ENCODE measurements at regions not wholly inside any gene's neighbourhood (a gene's known extent, or its start where the extent isn't known, plus 50 kb on each side); places are given as distances from the start of the nearest gene placed in this dataset.

DNA sequence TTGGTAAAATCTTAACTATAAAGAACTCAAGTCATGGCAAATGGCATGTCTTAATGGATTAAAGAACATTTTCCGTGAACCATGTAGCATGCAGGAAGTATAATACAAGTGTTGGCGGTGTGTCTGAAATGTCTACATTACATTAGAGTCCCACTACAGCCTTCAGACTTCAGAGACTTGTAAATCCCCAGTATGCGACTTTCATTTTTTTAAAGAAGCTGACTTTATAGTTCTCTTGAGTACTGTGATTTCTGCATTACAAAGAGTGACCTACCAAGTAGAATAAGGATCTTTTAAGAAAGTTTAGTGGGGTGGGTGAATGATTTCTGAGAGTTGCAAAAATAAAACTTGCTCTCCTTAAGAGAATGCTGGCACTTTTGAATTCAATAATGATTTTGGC is 140.7 kb upstream of the FN1 start:
- no peak overlapping the region for H3K18ac ChIP-seq (ENCODE audit: extremely low read depth, low read length)
- H3K79me2 ChIP-seq (ENCODE audit: control insufficient read depth in 1 of 2, insufficient read depth in 2 of 2, low read length in 2 of 2): no peaks in the 10 kb centered on the region
- H4K5ac ChIP-seq (ENCODE audit: insufficient read length, low read depth, low read length): no peak overlapping the region
- no peak overlapping the region for H3K14ac ChIP-seq (ENCODE audit: insufficient read length)
- no peak for DNase-seq (ENCODE audit: low read depth in 1 of 2, low spot score in 2 of 2)
- H3K27me3 ChIP-seq (replicated peaks in 1 of 4; ENCODE audit: control insufficient read depth in 3 of 4, extremely low read depth in 1 of 4, insufficient read depth in 3 of 4, low read length in 3 of 4): no peaks in the 10 kb centered on the region
- 76% methylated on average over 3 of the region's 3 CpGs; no CpG with 5 or more reads in 1 of the 2 experiments for WGBS, 2 experiments (ENCODE audit: extremely low coverage in 1 of 2, insufficient coverage in 1 of 2, insufficient read length in 1 of 2, insufficient replicate concordance in 2 of 2, low coverage in 1 of 2, low lambda C conversion rate in 2 of 2, missing lambda C conversion rate in 1 of 2)
- no peaks in the 10 kb centered on the region for H3K9me3 ChIP-seq (ENCODE audit: insufficient read depth in 2 of 2, low read depth in 1 of 2, low read length in 1 of 2)
- no peak overlapping the region for H2BK12ac ChIP-seq (ENCODE audit: low read depth, low read length)
- no peak overlapping the region for H2BK15ac ChIP-seq (ENCODE audit: low read length)
- no peak overlapping the region for H2BK5ac ChIP-seq (ENCODE audit: low read depth, low read length)
- no peak for FAIRE-seq
- no peak overlapping the region for H2AK5ac ChIP-seq (ENCODE audit: low read depth, low read length)
- H3K4me2 ChIP-seq (ENCODE audit: insufficient read depth in 1 of 2, low read depth in 2 of 2, low read length in 2 of 2): no peak overlapping the region
- no peak overlapping the region for H2BK20ac ChIP-seq (ENCODE audit: low read length)
- no peaks in the 10 kb centered on the region for H3K4me1 ChIP-seq (replicated peaks in 1 of 4; ENCODE audit: control insufficient read depth in 3 of 4, insufficient read depth in 4 of 4, low read length in 3 of 4)
- ChIA-PET CTCF (ENCODE audit: partially characterized antibody) (interaction anchor here (1.5 to 1.6 kb wide), 2 partner anchors 17 to 249 kb away, joined by 3 to 6 read pairs; no protein-coding TSS in a partner anchor), POLR2A (ENCODE audit: partially characterized antibody) (no interaction called here)
- no peak overlapping the region for H4K8ac ChIP-seq (ENCODE audit: extremely low read depth, insufficient read depth, low read length)
- TF ChIP-seq HDAC2 (IDR thresholded peaks at IDR 0.05; ENCODE audit: borderline replicate concordance in 1 of 2, low read depth in 2 of 2, low read length in 2 of 2): no peak
- no peak overlapping the region for H3K23ac ChIP-seq (ENCODE audit: insufficient read length)
- H4K91ac ChIP-seq (replicated peaks; ENCODE audit: insufficient read length, low read length): no peak overlapping the region
- no peak overlapping the region for H3K9ac ChIP-seq (replicated peaks in 1 of 4; ENCODE audit: extremely low read depth in 1 of 4, low read depth in 3 of 4, low read length in 3 of 4)
- no peak overlapping the region for H3K4me3 ChIP-seq (ENCODE audit: extremely low read depth in 1 of 4, insufficient read depth in 2 of 4, low read depth in 3 of 4, low read length in 4 of 4)
- H2BK120ac ChIP-seq (replicated peaks; ENCODE audit: low read depth, low read length): no peak overlapping the region
- H3K79me1 ChIP-seq (ENCODE audit: low read depth, low read length): no peaks in the 10 kb centered on the region
- H3K4ac ChIP-seq (replicated peaks; ENCODE audit: insufficient read length, low read depth, low read length): no peak overlapping the region
- no peak overlapping the region for H3K27ac ChIP-seq (ENCODE audit: low read depth, low read length)
- H3K56ac ChIP-seq (replicated peaks; ENCODE audit: insufficient read length, low read depth, low read length): no peak overlapping the region
- H3K36me3 ChIP-seq (ENCODE audit: control insufficient read depth in 2 of 4, insufficient read depth in 4 of 4, low read length in 3 of 4): no peaks in the 10 kb centered on the region
- no peaks in the 10 kb centered on the region for H3K23me2 ChIP-seq (ENCODE audit: low read depth, low read length)
- no peak overlapping the region for H2AFZ ChIP-seq (ENCODE audit: low read length)
- H4K20me1 ChIP-seq (replicated peaks in 1 of 2; ENCODE audit: control insufficient read depth in 1 of 2, insufficient read depth in 2 of 2, low read length in 2 of 2): no peaks in the 10 kb centered on the region

Measured in H1 (cell line).